ENCODE measurements at regions not wholly inside any gene's neighbourhood (a gene's known extent, or its start where the extent isn't known, plus 50 kb on each side); places are given as distances from the start of the nearest gene placed in this dataset.

- TF ChIP-seq CTCF (IDR thresholded peaks at IDR 0.05): no peak
- TF ChIP-seq POLR2A (IDR thresholded peaks at IDR 0.05): no peak
- no peak for TF ChIP-seq POLR2AphosphoS5 (IDR thresholded peaks at IDR 0.05)
- TF ChIP-seq EP300 (IDR thresholded peaks at IDR 0.05): no peak
Measured at GRCh38 chr2:194962254-194962653, 694.8 kb upstream of the SLC39A10 start.

Measured in stomach (tissue), 4 donors.